ENCODE measurements at regions not wholly inside any gene's neighbourhood (a gene's known extent, or its start where the extent isn't known, plus 50 kb on each side); places are given as distances from the start of the nearest gene placed in this dataset.

GRCh38 chr5:52427615-52428014 is 360.1 kb upstream of the ITGA1 start:
- Histone ChIP-seq H3K9ac (ENCODE audit: low read length) (no peak overlapping the region), H3K9me2 (replicated peaks; ENCODE audit: insufficient read depth, low read length) (no peaks in the 10 kb centered on the region), H4K20me1 (ENCODE audit: insufficient read depth, low read length) (no peaks in the 10 kb centered on the region), H2AFZ (ENCODE audit: low read length) (no peak overlapping the region), H3K9me3 (replicated peaks; ENCODE audit: insufficient read depth, low read length) (no peaks in the 10 kb centered on the region), H3F3A (ENCODE audit: insufficient read depth, low read length) (no peaks in the 10 kb centered on the region), H3K79me2 (ENCODE audit: low read length) (no peaks in the 10 kb centered on the region), H3K4me1 (ENCODE audit: low read length) (no peaks in the 10 kb centered on the region), H3K36me3 (replicated peaks; ENCODE audit: insufficient read depth, low read length) (no peaks in the 10 kb centered on the region), H3K27ac (ENCODE audit: low read length) (no peak overlapping the region), H3K27me3 (replicated peaks; ENCODE audit: insufficient read depth, low read length) (no peaks in the 10 kb centered on the region), H3K4me3 (ENCODE audit: low read length) (no peak overlapping the region), H3K4me2 (ENCODE audit: low read depth, low read length) (no peak overlapping the region)
- DNase-seq = no peak
- TF ChIP-seq EZH2 (optimal IDR thresholded peaks at IDR 0.05; ENCODE audit: low read depth, low read length) = no peak
- TF ChIP-seq EZH2phosphoT487 (IDR thresholded peaks at IDR 0.05; ENCODE audit: low read length) = no peak
- TF ChIP-seq, protein P1, sequence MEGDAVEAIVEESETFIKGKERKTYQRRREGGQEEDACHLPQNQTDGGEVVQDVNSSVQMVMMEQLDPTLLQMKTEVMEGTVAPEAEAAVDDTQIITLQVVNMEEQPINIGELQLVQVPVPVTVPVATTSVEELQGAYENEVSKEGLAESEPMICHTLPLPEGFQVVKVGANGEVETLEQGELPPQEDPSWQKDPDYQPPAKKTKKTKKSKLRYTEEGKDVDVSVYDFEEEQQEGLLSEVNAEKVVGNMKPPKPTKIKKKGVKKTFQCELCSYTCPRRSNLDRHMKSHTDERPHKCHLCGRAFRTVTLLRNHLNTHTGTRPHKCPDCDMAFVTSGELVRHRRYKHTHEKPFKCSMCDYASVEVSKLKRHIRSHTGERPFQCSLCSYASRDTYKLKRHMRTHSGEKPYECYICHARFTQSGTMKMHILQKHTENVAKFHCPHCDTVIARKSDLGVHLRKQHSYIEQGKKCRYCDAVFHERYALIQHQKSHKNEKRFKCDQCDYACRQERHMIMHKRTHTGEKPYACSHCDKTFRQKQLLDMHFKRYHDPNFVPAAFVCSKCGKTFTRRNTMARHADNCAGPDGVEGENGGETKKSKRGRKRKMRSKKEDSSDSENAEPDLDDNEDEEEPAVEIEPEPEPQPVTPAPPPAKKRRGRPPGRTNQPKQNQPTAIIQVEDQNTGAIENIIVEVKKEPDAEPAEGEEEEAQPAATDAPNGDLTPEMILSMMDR (IDR thresholded peaks at IDR 0.05; ENCODE audit: low read length) = no peak

- Histone ChIP-seq H3K79me2 (ENCODE audit: low read length) (no peaks in the 10 kb centered on the region), H3K27ac (ENCODE audit: low read length) (no peak overlapping the region), H3K4me1 (ENCODE audit: low read length) (no peaks in the 10 kb centered on the region), H3K9me3 (replicated peaks; ENCODE audit: insufficient read depth, low read length) (no peaks in the 10 kb centered on the region), H3F3A (ENCODE audit: insufficient read depth, low read length) (no peaks in the 10 kb centered on the region), H4K20me1 (ENCODE audit: insufficient read depth, low read length) (no peaks in the 10 kb centered on the region), H3K36me3 (replicated peaks; ENCODE audit: insufficient read depth, low read length) (no peaks in the 10 kb centered on the region), H3K27me3 (replicated peaks; ENCODE audit: insufficient read depth, low read length) (no peaks in the 10 kb centered on the region), H3K4me3 (ENCODE audit: low read length) (no peak overlapping the region), H3K9ac (ENCODE audit: low read length) (no peak overlapping the region), H3K9me2 (replicated peaks; ENCODE audit: insufficient read depth, low read length) (no peaks in the 10 kb centered on the region), H2AFZ (ENCODE audit: low read length) (no peak overlapping the region), H3K4me2 (ENCODE audit: low read depth, low read length) (no peak overlapping the region)
- DNase-seq = no peak
- TF ChIP-seq EZH2phosphoT487 (IDR thresholded peaks at IDR 0.05; ENCODE audit: low read length) (no peak), EZH2 (optimal IDR thresholded peaks at IDR 0.05; ENCODE audit: low read depth, low read length) (no peak)
- TF ChIP-seq, protein P1 (IDR thresholded peaks at IDR 0.05; ENCODE audit: low read length) = no peak
These were observed 358.7 kb upstream of the ITGA1 start for GRCh38 chr5:52428977-52429489.

GRCh38 chr5:52441768-52442167 is 345.9 kb upstream of the ITGA1 start:
- DNase-seq = no peak
- no peak for TF ChIP-seq EZH2 (optimal IDR thresholded peaks at IDR 0.05; ENCODE audit: low read depth, low read length)
- TF ChIP-seq, protein P1 (IDR thresholded peaks at IDR 0.05; ENCODE audit: low read length) = no peak
- TF ChIP-seq EZH2phosphoT487 (IDR thresholded peaks at IDR 0.05; ENCODE audit: low read length) = no peak
- no peak overlapping the region for H3K27ac ChIP-seq (ENCODE audit: low read length)
- no peaks in the 10 kb centered on the region for H3K36me3 ChIP-seq (replicated peaks; ENCODE audit: insufficient read depth, low read length)
- no peaks in the 10 kb centered on the region for H4K20me1 ChIP-seq (ENCODE audit: insufficient read depth, low read length)
- H3F3A ChIP-seq (ENCODE audit: insufficient read depth, low read length) = no peaks in the 10 kb centered on the region
- no peaks in the 10 kb centered on the region for H3K27me3 ChIP-seq (replicated peaks; ENCODE audit: insufficient read depth, low read length)
- H2AFZ ChIP-seq (ENCODE audit: low read length) = no peak overlapping the region
- H3K9me3 ChIP-seq (replicated peaks; ENCODE audit: insufficient read depth, low read length) = no peaks in the 10 kb centered on the region
- no peak overlapping the region for H3K9ac ChIP-seq (ENCODE audit: low read length)
- no peak overlapping the region for H3K4me2 ChIP-seq (ENCODE audit: low read depth, low read length)
- no peak overlapping the region for H3K4me3 ChIP-seq (ENCODE audit: low read length)
- no peaks in the 10 kb centered on the region for H3K79me2 ChIP-seq (ENCODE audit: low read length)
- H3K4me1 ChIP-seq (ENCODE audit: low read length) = no peaks in the 10 kb centered on the region
- no peaks in the 10 kb centered on the region for H3K9me2 ChIP-seq (replicated peaks; ENCODE audit: insufficient read depth, low read length)
